HCT116 (cell line): ENCODE measurements at regions not wholly inside any gene's neighbourhood (a gene's known extent, or its start where the extent isn't known, plus 50 kb on each side); places are given as distances from the start of the nearest gene placed in this dataset.

Source experiments
- ATAC-seq: fragments of 200-7000 bp; cut with Tn5 transposase; 2 replicates; pipeline ENCODE4 v1.9.1; 2020; ENCODE audit warnings: mild to moderate bottlenecking, moderate library complexity
- BruUV-seq: library from RNA; stranded (reverse); fragments of 400-500 nt; replicated peaks from 2 replicates; lab custom pipeline; 2021; lab: Mats Ljungman, UMichigan
- CTCF ChIA-PET: fragments of 300-600 bp; sonication (Branson Sonifier 250); formaldehyde crosslinking; loops from one replicate; lab custom pipeline; 2021; ENCODE audit warnings: antibody characterized with exemption; lab: Charles Lee
- POLR2A ChIA-PET: fragments of 300-600, 350-600 bp; sonication (Branson Sonifier 250); formaldehyde crosslinking; loops from one replicate; lab custom pipeline; 2021; ENCODE audit warnings: antibody characterized with exemption; lab: Charles Lee
- RAD21 ChIA-PET, 2 experiments: fragments of 300-600 bp; sonication (Branson Sonifier 250); formaldehyde crosslinking; loops; one replicate each; lab custom pipeline; 2023; ENCODE audit warnings: low total read pairs in 2 of 2; ENCODE audit not compliant: uncharacterized antibody in 2 of 2, unreplicated experiment in 2 of 2, low non-redundant PET in 1 of 2; lab: Charles Lee
- DNase-seq: peaks from one replicate; pipeline ENCODE4 v3.0.0-alpha.2; 2010; ENCODE audit warnings: low read depth, low spot score
- H2AFZ ChIP-seq: fragments of 200-600 bp; shearing (Covaris generic), sonication (generic); 2 replicates; pipeline ENCODE4 v1.6.1; 2017; ENCODE audit warnings: low read depth, mixed run types, mixed read lengths, antibody characterized with exemption, low read length; ENCODE audit not compliant: poor library complexity, severe bottlenecking
- H3K27ac ChIP-seq: 2 replicates; pipeline ENCODE4 v1.5.1; 2012; ENCODE audit warnings: low read depth, low read length
- H3K27me3 ChIP-seq: fragments of 200-600 bp; sonication (generic); 2 replicates; pipeline ENCODE4 v1.6.1; 2016; ENCODE audit warnings: mixed run types, low read length, mixed read lengths; ENCODE audit not compliant: insufficient read depth
- H3K36me3 ChIP-seq, 2 experiments: fragments of 200-500 bp in 1 of 2; fragments of 200-600 bp in 1 of 2; sonication (Bioruptor generic) in 1 of 2; sonication (generic) in 1 of 2; 2 replicates each; pipeline versions ENCODE4 v1.5.1 to v1.6.1; 2014 to 2016; ENCODE audit warnings: low read length in 2 of 2, inconsistent platforms in 1 of 2, mixed read lengths in 1 of 2, mixed run types in 1 of 2; ENCODE audit not compliant: insufficient read depth in 2 of 2, control insufficient read depth in 1 of 2
- H3K4me1 ChIP-seq, 2 experiments: fragments of 200-600 bp in 1 of 2; sonication (generic) in 1 of 2; 2 replicates each; pipeline versions ENCODE4 v1.5.1 to v1.6.1; 2012 to 2017; ENCODE audit warnings: low read length in 2 of 2, inconsistent platforms in 1 of 2, mild to moderate bottlenecking in 1 of 2, mixed read lengths in 1 of 2, mixed run types in 1 of 2, moderate library complexity in 1 of 2; ENCODE audit not compliant: insufficient read depth in 2 of 2, control insufficient read depth in 1 of 2
- H3K4me2 ChIP-seq: fragments of 200-600 bp; sonication (generic); 2 replicates; pipeline ENCODE4 v1.6.1; 2017; ENCODE audit warnings: mixed run types, low read length, mixed read lengths
- H3K4me3 ChIP-seq, 2 experiments: fragments of 200-600 bp in 1 of 2; sonication (generic) in 1 of 2; replicated peaks in 1 of 2; 2 replicates each; pipeline ENCODE4 v1.5.1; 2011 to 2016; ENCODE audit warnings: low read length in 2 of 2, control low read depth in 1 of 2, low read depth in 1 of 2, mild to moderate bottlenecking in 1 of 2, mixed read lengths in 1 of 2, mixed run types in 1 of 2
- H3K79me2 ChIP-seq: fragments of 200-600 bp; sonication (generic); 2 replicates; pipeline ENCODE4 v1.6.1; 2017; ENCODE audit warnings: mild to moderate bottlenecking, mixed run types, low read length, moderate library complexity, mixed read lengths; ENCODE audit not compliant: insufficient read depth
- H3K9ac ChIP-seq: fragments of 200-600 bp; sonication (generic); 2 replicates; pipeline ENCODE4 v1.6.1; 2016; ENCODE audit warnings: low read length, mixed read lengths
- H3K9me2 ChIP-seq: fragments of 200-600 bp; sonication (generic), shearing (Covaris generic); 2 replicates; pipeline ENCODE4 v1.6.1; 2017; ENCODE audit warnings: mixed run types, mild to moderate bottlenecking, moderate library complexity; ENCODE audit not compliant: insufficient read depth
- H3K9me3 ChIP-seq, 2 experiments: fragments of 200-500 bp in 1 of 2; fragments of 200-600 bp in 1 of 2; sonication (Bioruptor generic) in 1 of 2; sonication (generic) in 1 of 2; 2 replicates each; pipeline ENCODE4 v1.6.1; 2014 to 2017; ENCODE audit warnings: low read length in 2 of 2, mixed read lengths in 2 of 2, inconsistent platforms in 1 of 2, low read depth in 1 of 2, mild to moderate bottlenecking in 1 of 2, mixed run types in 1 of 2, moderate library complexity in 1 of 2; ENCODE audit not compliant: control insufficient read depth in 1 of 2, insufficient read depth in 1 of 2
- H4K20me1 ChIP-seq: fragments of 200-600 bp; sonication (generic), shearing (Covaris generic); 2 replicates; pipeline ENCODE4 v1.6.1; 2017; ENCODE audit warnings: mixed run types, mild to moderate bottlenecking, moderate library complexity; ENCODE audit not compliant: insufficient read depth
- CEBPB ChIP-seq: IDR thresholded peaks from 2 replicates; pipeline ENCODE4 v1.6.1; 2012; ENCODE audit warnings: low read depth
- ELF1 ChIP-seq: IDR thresholded peaks from 2 replicates; pipeline ENCODE4 v1.6.1; 2012; ENCODE audit warnings: low read depth, borderline replicate concordance
- EZH2phosphoT487 ChIP-seq: fragments of 200-600 bp; IDR thresholded peaks from 2 replicates; pipeline ENCODE4 v1.6.1; 2018; ENCODE audit warnings: antibody characterized with exemption, borderline replicate concordance
- FOSL1 ChIP-seq: IDR thresholded peaks from 2 replicates; pipeline ENCODE4 v1.6.1; 2012; ENCODE audit warnings: low read depth
- JUND ChIP-seq: IDR thresholded peaks from 2 replicates; pipeline ENCODE4 v1.6.1; 2012
- POLR2A ChIP-seq: IDR thresholded peaks from 2 replicates; pipeline ENCODE4 v1.7.0; 2011; ENCODE audit warnings: borderline replicate concordance; ENCODE audit not compliant: insufficient read depth, insufficient read length; ENCODE audit errors: extremely low read depth
- POLR2AphosphoS5 ChIP-seq: IDR thresholded peaks from 2 replicates; pipeline ENCODE4 v1.6.1; 2011; ENCODE audit warnings: mild to moderate bottlenecking, low read depth, low read length, moderate library complexity
- RAD21 ChIP-seq: IDR thresholded peaks from 2 replicates; pipeline ENCODE4 v1.6.1; 2012; ENCODE audit warnings: low read depth, mild to moderate bottlenecking
- REST ChIP-seq: IDR thresholded peaks from 2 replicates; pipeline ENCODE4 v1.6.1; 2012; ENCODE audit warnings: low read depth
- SIN3A ChIP-seq: IDR thresholded peaks from 2 replicates; pipeline ENCODE4 v1.6.1; 2012; ENCODE audit warnings: low read depth
- SP1 ChIP-seq: IDR thresholded peaks from 2 replicates; pipeline ENCODE4 v1.6.1; 2012; ENCODE audit warnings: low read depth
- SRF ChIP-seq: IDR thresholded peaks from 2 replicates; pipeline ENCODE4 v1.6.1; 2012; ENCODE audit warnings: low read depth
- YY1 ChIP-seq: IDR thresholded peaks from 2 replicates; pipeline ENCODE4 v1.6.1; 2011; ENCODE audit warnings: low read length, low read depth, moderate library complexity, mild to moderate bottlenecking; ENCODE audit not compliant: insufficient replicate concordance; ENCODE audit errors: extremely low read depth
- ZFX ChIP-seq: fragments of 450-650 bp; IDR thresholded peaks from 2 replicates; pipeline ENCODE4 v1.6.1; 2017
- intact Hi-C: fragments of 100-400 bp; cut with micrococcal nuclease; formaldehyde crosslinking; loops from 2 replicates; pipeline ENCODE4 v1.10.0; 2022

GRCh38 chr1:112245114-112245513, 150.9 kb upstream of the CTTNBP2NL start:
- H3K9ac ChIP-seq: no peak overlapping the region
- H3K4me3 ChIP-seq: no peak overlapping the region
- no peaks in the 10 kb centered on the region for H3K79me2 ChIP-seq
- no peaks in the 10 kb centered on the region for H3K9me3 ChIP-seq
- no peaks in the 10 kb centered on the region for H3K9me2 ChIP-seq
- BruUV-seq: no TSS peak
- ChIA-PET RAD21 (no interaction called here), POLR2A (no interaction called here), CTCF (no interaction called here)
- no peaks in the 10 kb centered on the region for H4K20me1 ChIP-seq
- H3K27ac ChIP-seq: no peak overlapping the region
- no peaks in the 10 kb centered on the region for H3K4me1 ChIP-seq
- intact Hi-C loops: no loop called here
- no peak for TF ChIP-seq SP1
- TF ChIP-seq SIN3A: no peak
- TF ChIP-seq EZH2phosphoT487: no peak
- no peak for TF ChIP-seq POLR2AphosphoS5
- no peak for TF ChIP-seq ZFX
- no peak for TF ChIP-seq YY1
- no peak for TF ChIP-seq SRF
- no peak for TF ChIP-seq RAD21
- TF ChIP-seq ELF1: no peak
- no peak for TF ChIP-seq FOSL1
- no peak for TF ChIP-seq REST
- TF ChIP-seq POLR2A: no peak
- no peak for TF ChIP-seq JUND
- no peak for TF ChIP-seq CEBPB
- peaks cover 9% of the 10 kb centered on the region; the same call in 1 of the 2 replicates for H3K27me3 ChIP-seq
- no peak overlapping the region for H3K4me2 ChIP-seq
- no peak overlapping the region for H2AFZ ChIP-seq
- no peaks in the 10 kb centered on the region for H3K36me3 ChIP-seq
- ATAC-seq: no peak
- no peak for DNase-seq
